Mesendoderm (in vitro differentiated cells): ENCODE measurements at regions not wholly inside any gene's neighbourhood (a gene's known extent, or its start where the extent isn't known, plus 50 kb on each side); places are given as distances from the start of the nearest gene placed in this dataset.

ENCODE experiments used
- DNase-seq: peaks from one replicate; pipeline ENCODE4 v3.0.0; 2013
- H2AK5ac ChIP-seq: 2 replicates; pipeline ENCODE4 v1.6.1; 2013; ENCODE audit warnings: low read length, inconsistent platforms
- H2BK120ac ChIP-seq: 2 replicates; pipeline ENCODE4 v1.6.1; 2013; ENCODE audit warnings: low read depth, mild to moderate bottlenecking, low read length, moderate library complexity, mixed read lengths
- H2BK15ac ChIP-seq: replicated peaks from 2 replicates; pipeline ENCODE4 v1.6.1; 2013; ENCODE audit warnings: low read depth, mild to moderate bottlenecking, moderate library complexity
- H2BK5ac ChIP-seq: 2 replicates; pipeline ENCODE4 v1.6.1; 2013; ENCODE audit warnings: low read length, inconsistent platforms
- H3K18ac ChIP-seq: 2 replicates; pipeline ENCODE4 v1.6.1; 2013; ENCODE audit warnings: mild to moderate bottlenecking, low read length, mixed read lengths
- H3K23ac ChIP-seq: one replicate; pipeline ENCODE4 v1.6.1; 2013; ENCODE audit warnings: low read length
- H3K27ac ChIP-seq: 2 replicates; pipeline ENCODE4 v1.5.1; 2013; ENCODE audit warnings: low read depth, mild to moderate bottlenecking, inconsistent platforms, low read length, moderate library complexity
- H3K27me3 ChIP-seq: 2 replicates; pipeline ENCODE4 v1.6.1; 2013; ENCODE audit warnings: low read length, control low read depth, mild to moderate bottlenecking, inconsistent platforms; ENCODE audit not compliant: insufficient read depth, poor library complexity
- H3K36me3 ChIP-seq: 2 replicates; pipeline ENCODE4 v1.6.1; 2013; ENCODE audit warnings: low read length, inconsistent platforms; ENCODE audit not compliant: control insufficient read depth, insufficient read depth
- H3K4ac ChIP-seq: one replicate; pipeline ENCODE4 v1.6.1; 2013; ENCODE audit warnings: low read depth, mild to moderate bottlenecking, low read length, moderate library complexity
- H3K4me1 ChIP-seq: 2 replicates; pipeline ENCODE4 v1.6.1; 2013; ENCODE audit warnings: low read depth, low read length, inconsistent platforms; ENCODE audit not compliant: control insufficient read depth
- H3K4me2 ChIP-seq: 2 replicates; pipeline ENCODE4 v1.6.1; 2013; ENCODE audit warnings: low read length
- H3K4me3 ChIP-seq: 2 replicates; pipeline ENCODE4 v1.5.1; 2013; ENCODE audit warnings: mild to moderate bottlenecking, low read length
- H3K56ac ChIP-seq: one replicate; pipeline ENCODE4 v1.6.1; 2013; ENCODE audit warnings: low read length
- H3K79me1 ChIP-seq: 2 replicates; pipeline ENCODE4 v1.6.1; 2013; ENCODE audit warnings: low read length, inconsistent platforms
- H3K79me2 ChIP-seq: 2 replicates; pipeline ENCODE4 v1.6.1; 2013; ENCODE audit warnings: mild to moderate bottlenecking, low read length; ENCODE audit not compliant: control insufficient read depth, insufficient read depth
- H3K9ac ChIP-seq: 2 replicates; pipeline ENCODE4 v1.6.1; 2013; ENCODE audit warnings: low read length, inconsistent platforms
- H4K5ac ChIP-seq: one replicate; pipeline ENCODE4 v1.6.1; 2013; ENCODE audit warnings: low read length
- H4K8ac ChIP-seq: one replicate; pipeline ENCODE4 v1.6.1; 2013; ENCODE audit warnings: low read depth, mild to moderate bottlenecking, control low read depth, low read length, moderate library complexity
- WGBS: extraction: QIAGEN DNeasy Blood & Tissue Kit; methylation state at CpG from one replicate; pipeline ENCODE4 v1.1.7; 2013; ENCODE audit warnings: low lambda C conversion rate, missing lambda C conversion rate; ENCODE audit not compliant: insufficient coverage; ENCODE audit errors: extremely low coverage; 5-methylcytosine and 5-hydroxymethylcytosine counted together

DNA sequence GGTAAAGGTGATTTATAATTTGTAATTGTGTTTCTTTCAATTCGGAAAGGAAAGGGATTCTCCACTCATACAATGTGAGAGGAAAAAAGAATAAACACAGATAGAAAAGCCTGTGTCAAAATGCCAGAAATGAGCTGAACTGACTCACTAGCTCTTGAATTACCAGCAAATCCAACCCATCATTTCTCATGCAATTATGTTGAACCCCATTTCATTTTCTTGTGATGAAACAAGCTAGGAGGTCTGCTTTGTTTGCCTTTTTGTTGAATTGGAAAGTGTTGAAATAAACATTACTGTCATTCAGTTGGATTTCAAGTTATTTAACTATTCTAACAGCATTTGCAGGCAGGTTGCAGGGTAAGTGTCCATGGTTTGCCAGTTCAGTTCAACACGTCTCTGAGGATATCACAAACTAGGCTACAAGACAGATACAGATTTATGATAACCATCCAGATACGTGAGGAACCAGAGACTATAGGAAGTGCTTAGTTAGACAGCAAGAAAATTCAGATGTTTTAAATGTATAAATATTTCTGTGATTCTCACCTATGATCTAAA, 547.2 kb downstream of the MAT2B start:
- WGBS, result no CpG with 5 or more reads among the region's 3 CpGs
- no peaks in the 10 kb centered on the region for H3K79me1 ChIP-seq
- no peak overlapping the region for H2AK5ac ChIP-seq

DNA sequence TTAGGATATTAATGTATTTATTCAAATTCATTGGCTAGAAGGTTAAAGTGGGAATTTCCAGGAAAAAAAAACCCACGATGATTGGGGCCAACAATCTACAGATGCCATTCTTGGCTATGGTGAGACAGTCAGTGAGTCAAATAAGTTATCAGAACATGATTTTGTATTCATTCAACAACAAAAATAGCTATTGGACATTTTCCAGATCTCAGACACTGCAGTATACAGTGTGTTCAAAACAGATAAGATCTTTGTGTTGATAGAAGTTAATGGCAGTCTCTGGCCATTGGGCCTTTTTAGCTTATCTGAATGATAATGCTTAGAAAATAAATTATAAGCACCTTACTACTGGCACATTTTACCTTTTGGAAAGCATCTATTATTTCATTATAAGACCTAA, 547.7 kb downstream of the MAT2B start:
- H3K18ac ChIP-seq, result no peak overlapping the region
- no peak overlapping the region for H4K5ac ChIP-seq
- H3K4me3 ChIP-seq, result no peak overlapping the region
- H3K27me3 ChIP-seq, result no peaks in the 10 kb centered on the region
- no peak overlapping the region for H2BK15ac ChIP-seq
- H3K56ac ChIP-seq, result no peak overlapping the region
- no peak overlapping the region for H2BK5ac ChIP-seq
- no peak overlapping the region for H3K4ac ChIP-seq
- no peaks in the 10 kb centered on the region for H3K36me3 ChIP-seq
- no CpG with 5 or more reads among the region's 1 CpG for WGBS
- H3K79me1 ChIP-seq, result no peaks in the 10 kb centered on the region
- no peak overlapping the region for H3K23ac ChIP-seq
- H4K8ac ChIP-seq, result no peak overlapping the region
- no peaks in the 10 kb centered on the region for H3K4me1 ChIP-seq
- H3K27ac ChIP-seq, result no peak overlapping the region
- H3K4me2 ChIP-seq, result no peak overlapping the region
- H2AK5ac ChIP-seq, result no peak overlapping the region
- no peak overlapping the region for H3K9ac ChIP-seq
- no peak overlapping the region for H2BK120ac ChIP-seq
- no peaks in the 10 kb centered on the region for H3K79me2 ChIP-seq
- DNase-seq, result no peak

More for the DNA sequence above, 547.2 kb downstream of the MAT2B start:
- Histone ChIP-seq H2BK120ac (no peak overlapping the region), H4K8ac (no peak overlapping the region), H3K9ac (no peak overlapping the region), H3K79me2 (no peaks in the 10 kb centered on the region), H2BK5ac (no peak overlapping the region), H3K56ac (no peak overlapping the region), H3K27me3 (no peaks in the 10 kb centered on the region), H3K23ac (no peak overlapping the region), H3K4ac (no peak overlapping the region), H4K5ac (no peak overlapping the region), H2BK15ac (no peak overlapping the region), H3K4me2 (no peak overlapping the region), H3K27ac (no peak overlapping the region), H3K36me3 (no peaks in the 10 kb centered on the region), H3K4me1 (no peaks in the 10 kb centered on the region), H3K4me3 (no peak overlapping the region), H3K18ac (no peak overlapping the region)
- no peak for DNase-seq

DNA sequence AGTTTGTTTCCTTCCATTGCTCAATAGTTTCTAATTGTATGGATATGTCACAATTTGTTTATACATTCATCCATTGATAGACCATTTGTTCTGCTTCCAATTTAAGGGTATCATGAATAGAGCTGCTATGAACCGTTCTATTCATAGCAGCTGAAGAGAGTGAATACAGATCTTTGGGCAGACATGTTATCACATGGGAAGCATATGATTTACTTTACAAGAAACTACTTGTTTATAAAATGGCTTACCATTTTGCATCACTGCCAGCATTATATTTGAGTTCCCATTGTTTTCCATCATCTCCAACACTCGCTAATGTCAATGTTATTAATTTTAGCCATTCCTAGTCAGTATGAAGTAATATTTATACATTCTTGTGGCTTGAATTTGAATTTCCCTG, 549.0 kb downstream of the MAT2B start:
- WGBS, result no CpG with 5 or more reads among the region's 2 CpGs
- Histone ChIP-seq H3K79me2 (no peaks in the 10 kb centered on the region), H3K23ac (no peak overlapping the region)

DNA sequence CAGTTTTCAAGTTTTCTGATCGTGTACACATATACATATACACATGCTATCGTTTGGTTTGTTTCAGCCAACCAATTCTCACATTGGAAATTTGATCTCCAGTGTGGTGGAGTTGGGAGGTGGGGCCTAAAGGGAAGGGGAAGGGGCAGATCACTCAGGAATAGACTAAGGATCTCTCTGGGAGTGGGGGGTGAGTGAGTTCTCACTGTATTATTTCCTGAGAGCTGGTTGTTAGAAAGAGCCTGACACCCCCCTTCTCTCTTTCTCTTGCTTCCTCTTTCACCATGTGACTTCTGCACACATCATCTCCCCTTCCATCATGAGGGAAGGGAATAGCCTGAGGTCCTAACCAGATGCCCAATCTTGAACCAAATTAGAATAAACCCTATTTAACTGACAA, 551.7 kb downstream of the MAT2B start:
- Histone ChIP-seq H3K4me3 (no peak overlapping the region), H2AK5ac (no peak overlapping the region), H3K4me1 (no peaks in the 10 kb centered on the region), H3K4ac (no peak overlapping the region), H2BK120ac (no peak overlapping the region), H3K79me2 (no peaks in the 10 kb centered on the region), H3K4me2 (no peak overlapping the region), H4K5ac (no peak overlapping the region), H3K23ac (no peak overlapping the region), H2BK15ac (no peak overlapping the region), H3K27me3 (no peaks in the 10 kb centered on the region), H3K79me1 (no peaks in the 10 kb centered on the region), H2BK5ac (no peak overlapping the region), H3K56ac (no peak overlapping the region), H3K18ac (no peak overlapping the region), H3K36me3 (no peaks in the 10 kb centered on the region), H3K27ac (no peak overlapping the region), H4K8ac (no peak overlapping the region), H3K9ac (no peak overlapping the region)
- DNase-seq, result peak; percentile 5
- WGBS, result no CpG with 5 or more reads among the region's 2 CpGs

More for the DNA sequence above, 549.0 kb downstream of the MAT2B start:
- Histone ChIP-seq H3K18ac (no peak overlapping the region), H3K27me3 (no peaks in the 10 kb centered on the region), H3K4ac (no peak overlapping the region), H2AK5ac (no peak overlapping the region), H3K4me1 (no peaks in the 10 kb centered on the region), H3K4me3 (no peak overlapping the region), H3K27ac (no peak overlapping the region), H3K56ac (no peak overlapping the region), H3K36me3 (no peaks in the 10 kb centered on the region), H2BK120ac (no peak overlapping the region), H2BK5ac (no peak overlapping the region), H3K4me2 (no peak overlapping the region), H3K9ac (no peak overlapping the region), H4K8ac (no peak overlapping the region), H3K79me1 (no peaks in the 10 kb centered on the region), H2BK15ac (no peak overlapping the region), H4K5ac (no peak overlapping the region)
- no peak for DNase-seq

DNA sequence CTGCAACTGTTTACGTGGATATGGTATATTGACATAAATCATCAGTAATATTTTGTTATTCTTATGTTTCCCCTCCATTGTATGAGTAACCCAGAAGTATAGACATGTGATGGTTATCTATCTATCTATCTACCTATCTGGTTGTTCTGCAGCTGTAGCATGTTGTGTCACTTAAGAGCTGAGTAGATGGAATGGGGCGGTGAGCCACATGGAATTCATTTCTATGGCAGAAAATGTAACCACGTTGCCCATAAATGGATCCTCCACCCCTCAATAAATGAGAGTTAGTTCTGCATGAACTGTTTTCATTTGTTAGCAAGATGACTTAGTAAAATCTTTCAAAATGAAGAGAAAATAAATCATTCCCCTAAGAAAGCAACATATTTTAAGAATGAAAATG, 553.2 kb downstream of the MAT2B start:
- no peak overlapping the region for H2AK5ac ChIP-seq
- no peak overlapping the region for H2BK15ac ChIP-seq
- H2BK5ac ChIP-seq, result no peak overlapping the region
- H3K4me1 ChIP-seq, result no peaks in the 10 kb centered on the region
- H3K36me3 ChIP-seq, result no peaks in the 10 kb centered on the region
- H2BK120ac ChIP-seq, result no peak overlapping the region
- no peak overlapping the region for H4K8ac ChIP-seq
- no peaks in the 10 kb centered on the region for H3K79me1 ChIP-seq
- no peak overlapping the region for H3K4me2 ChIP-seq
- no peak overlapping the region for H3K27ac ChIP-seq
- no peaks in the 10 kb centered on the region for H3K79me2 ChIP-seq
- H3K4me3 ChIP-seq, result no peak overlapping the region
- no peak overlapping the region for H3K18ac ChIP-seq
- no peak overlapping the region for H4K5ac ChIP-seq
- H3K56ac ChIP-seq, result no peak overlapping the region
- no CpG with 5 or more reads among the region's 3 CpGs for WGBS
- H3K4ac ChIP-seq, result no peak overlapping the region
- no peak overlapping the region for H3K9ac ChIP-seq
- H3K27me3 ChIP-seq, result no peaks in the 10 kb centered on the region
- no peak overlapping the region for H3K23ac ChIP-seq
- DNase-seq, result no peak

DNA sequence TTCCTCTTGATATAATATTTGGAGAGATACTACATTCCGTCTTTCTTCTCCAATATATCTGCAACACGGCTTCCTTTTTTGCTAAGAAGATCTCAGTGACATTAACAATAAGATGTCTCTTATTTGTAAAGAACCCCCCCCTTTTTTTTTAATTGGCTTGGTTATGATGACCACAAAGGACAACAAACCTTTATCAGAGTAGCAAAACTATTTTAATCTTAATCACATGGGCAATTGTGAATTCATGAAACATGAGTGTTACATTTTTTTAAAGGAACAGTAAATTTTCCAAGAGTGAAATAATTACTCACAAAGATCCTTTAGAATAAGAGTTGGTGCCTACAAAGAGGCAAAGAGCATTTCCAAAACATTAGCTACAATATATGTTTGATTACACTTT, 554.1 kb downstream of the MAT2B start:
- no peaks in the 10 kb centered on the region for H3K4me1 ChIP-seq
- no peak overlapping the region for H3K4me2 ChIP-seq
- no peak overlapping the region for H3K4ac ChIP-seq
- H3K27me3 ChIP-seq, result no peaks in the 10 kb centered on the region
- no peak overlapping the region for H2BK120ac ChIP-seq
- WGBS, result no CpG with 5 or more reads among the region's 2 CpGs
- H3K56ac ChIP-seq, result no peak overlapping the region
- no peak overlapping the region for H2BK5ac ChIP-seq
- no peak overlapping the region for H3K4me3 ChIP-seq
- no peaks in the 10 kb centered on the region for H3K36me3 ChIP-seq
- H3K79me2 ChIP-seq, result no peaks in the 10 kb centered on the region
- H4K8ac ChIP-seq, result no peak overlapping the region
- no peak overlapping the region for H3K9ac ChIP-seq
- H3K79me1 ChIP-seq, result no peaks in the 10 kb centered on the region
- no peak for DNase-seq
- H3K23ac ChIP-seq, result no peak overlapping the region
- no peak overlapping the region for H2BK15ac ChIP-seq
- no peak overlapping the region for H3K18ac ChIP-seq
- H4K5ac ChIP-seq, result no peak overlapping the region
- H3K27ac ChIP-seq, result no peak overlapping the region
- H2AK5ac ChIP-seq, result no peak overlapping the region
